C4-2B (cell line): ENCODE measurements at regions not wholly inside any gene's neighbourhood (a gene's known extent, or its start where the extent isn't known, plus 50 kb on each side); places are given as distances from the start of the nearest gene placed in this dataset.

ENCODE experiments used
- ZFX ChIP-seq: fragments of 450-650 bp; IDR thresholded peaks from 2 replicates; pipeline ENCODE4 v1.6.1; 2017
- TF ChIP-seq, protein P1 (sequence below): fragments of 450-650 bp; conservative IDR thresholded peaks from 2 replicates; pipeline ENCODE4 v1.5.1; 2017; ENCODE audit warnings: mild to moderate bottlenecking

DNA sequence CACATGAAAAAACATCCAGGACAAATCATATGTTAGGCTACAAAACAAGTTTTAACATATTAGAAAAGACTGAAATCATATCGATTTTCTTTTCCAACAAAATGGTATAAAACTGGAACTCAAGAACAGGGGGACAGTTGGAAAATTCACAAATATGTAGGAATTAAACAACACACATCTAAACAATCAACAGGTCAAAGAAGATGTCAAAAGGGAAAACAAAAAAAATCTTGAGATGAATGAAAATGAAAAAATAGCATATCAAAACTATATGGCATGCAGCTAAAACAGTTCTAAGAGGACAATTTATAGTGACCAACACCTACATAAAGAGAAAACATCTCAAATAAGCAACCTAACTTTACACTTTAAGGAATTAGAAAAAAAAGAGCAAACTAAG is 585.3 kb downstream of the UQCRFS1 start:
- TF ChIP-seq, protein P1, sequence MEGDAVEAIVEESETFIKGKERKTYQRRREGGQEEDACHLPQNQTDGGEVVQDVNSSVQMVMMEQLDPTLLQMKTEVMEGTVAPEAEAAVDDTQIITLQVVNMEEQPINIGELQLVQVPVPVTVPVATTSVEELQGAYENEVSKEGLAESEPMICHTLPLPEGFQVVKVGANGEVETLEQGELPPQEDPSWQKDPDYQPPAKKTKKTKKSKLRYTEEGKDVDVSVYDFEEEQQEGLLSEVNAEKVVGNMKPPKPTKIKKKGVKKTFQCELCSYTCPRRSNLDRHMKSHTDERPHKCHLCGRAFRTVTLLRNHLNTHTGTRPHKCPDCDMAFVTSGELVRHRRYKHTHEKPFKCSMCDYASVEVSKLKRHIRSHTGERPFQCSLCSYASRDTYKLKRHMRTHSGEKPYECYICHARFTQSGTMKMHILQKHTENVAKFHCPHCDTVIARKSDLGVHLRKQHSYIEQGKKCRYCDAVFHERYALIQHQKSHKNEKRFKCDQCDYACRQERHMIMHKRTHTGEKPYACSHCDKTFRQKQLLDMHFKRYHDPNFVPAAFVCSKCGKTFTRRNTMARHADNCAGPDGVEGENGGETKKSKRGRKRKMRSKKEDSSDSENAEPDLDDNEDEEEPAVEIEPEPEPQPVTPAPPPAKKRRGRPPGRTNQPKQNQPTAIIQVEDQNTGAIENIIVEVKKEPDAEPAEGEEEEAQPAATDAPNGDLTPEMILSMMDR, result no peak
- TF ChIP-seq ZFX, result no peak
